ENCODE measurements at regions not wholly inside any gene's neighbourhood (a gene's known extent, or its start where the extent isn't known, plus 50 kb on each side); places are given as distances from the start of the nearest gene placed in this dataset.

DNA sequence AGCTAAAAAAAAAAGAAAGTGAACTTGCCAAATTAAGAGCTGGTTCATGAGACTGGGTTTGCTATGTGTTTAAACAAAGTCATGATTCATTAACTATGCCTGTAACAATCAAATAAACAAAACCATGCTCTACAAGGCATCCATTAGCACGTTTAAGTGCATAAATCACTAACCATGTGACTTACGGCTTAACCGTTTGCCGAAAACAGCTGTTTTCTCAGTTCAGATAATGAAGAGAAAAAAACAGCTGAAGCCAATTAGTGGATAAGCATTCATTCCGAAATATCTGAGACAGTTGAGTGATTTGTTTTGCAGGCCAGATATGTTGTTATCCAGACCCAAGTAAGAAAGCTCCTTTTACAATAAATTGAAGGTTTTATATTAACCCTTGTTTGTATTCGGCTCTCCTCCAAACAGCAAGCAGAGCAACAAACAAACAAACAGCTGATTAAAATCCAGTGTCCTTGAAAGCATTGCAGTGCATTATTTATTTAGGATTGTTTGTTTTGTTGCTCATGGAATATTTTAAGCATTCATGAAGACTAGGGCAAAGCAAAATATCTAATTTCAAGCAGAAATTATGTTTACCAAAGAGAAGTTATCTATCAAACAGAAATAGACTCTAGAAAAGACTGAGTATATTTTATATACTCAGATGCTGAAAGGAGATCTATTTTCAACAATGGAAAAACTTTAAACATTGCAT is 343.5 kb downstream of the RFPL4B start:
- DNase-seq (ENCODE audit: low read depth in 4 of 4, low spot score in 3 of 4) = peak in 3 of 4 donors; percentile 20 to 58 (median 53)

DNA sequence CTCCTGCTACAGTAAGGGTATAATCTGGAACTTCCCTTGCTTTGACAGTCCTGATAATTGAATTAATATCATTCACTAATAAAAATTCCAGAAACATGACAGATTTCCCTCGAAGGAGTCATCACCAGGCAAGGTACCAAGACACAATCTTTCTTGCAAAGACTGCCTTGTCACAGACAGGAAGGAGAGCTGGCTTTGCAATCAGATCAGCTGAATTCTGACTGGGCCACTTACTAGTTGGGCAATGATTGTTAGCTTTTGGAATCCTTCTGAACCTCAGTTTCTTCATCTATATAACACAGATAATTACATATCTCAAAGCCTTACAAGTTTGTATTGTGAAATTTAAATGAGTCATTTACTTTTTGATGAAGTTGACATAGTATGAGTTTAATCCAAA is 344.2 kb downstream of the RFPL4B start:
- DNase-seq (ENCODE audit: low read depth in 4 of 4, low spot score in 3 of 4) = no peak

DNA sequence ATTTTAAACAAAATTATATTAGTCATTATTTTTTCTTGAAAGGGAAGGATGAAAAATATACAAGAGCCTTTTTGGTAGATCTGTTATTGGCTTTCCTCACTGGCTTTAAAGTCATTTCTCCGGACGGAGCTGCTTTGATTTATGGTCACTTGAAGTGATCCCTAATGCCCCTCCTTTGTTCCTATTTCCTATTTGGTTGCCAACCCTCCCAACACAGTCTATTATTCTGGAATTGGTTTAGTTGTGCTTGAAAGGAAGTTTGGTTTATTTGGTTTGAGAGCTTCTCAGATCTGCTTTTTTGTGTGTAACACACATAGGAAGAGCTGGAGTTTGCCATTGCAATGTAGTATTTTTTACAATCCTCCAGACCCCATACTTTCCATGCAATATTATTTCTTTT is 347.9 kb downstream of the RFPL4B start:
- DNase-seq (ENCODE audit: low read depth in 4 of 4, low spot score in 3 of 4) = no peak

DNA sequence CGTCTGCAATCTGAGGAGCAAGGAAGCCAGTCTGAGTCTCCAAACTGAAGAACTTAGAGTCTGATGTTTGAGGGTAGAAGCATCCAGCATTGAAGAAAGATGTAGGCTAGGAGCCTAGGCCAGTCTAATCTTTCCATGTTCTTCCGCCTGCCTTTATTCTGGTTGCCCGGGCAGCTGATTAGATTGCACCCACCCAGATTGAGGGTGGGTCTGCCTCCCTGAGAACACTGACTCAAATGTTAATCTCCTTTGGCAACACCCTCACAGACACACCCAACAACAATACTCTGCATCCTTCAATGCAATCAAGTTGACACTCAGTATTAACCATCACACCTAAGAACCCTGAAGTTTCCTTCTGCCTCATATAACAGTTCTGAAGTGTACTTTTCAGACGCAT is 350.1 kb downstream of the RFPL4B start:
- DNase-seq (ENCODE audit: low read depth in 4 of 4, low spot score in 3 of 4) = no peak

DNA sequence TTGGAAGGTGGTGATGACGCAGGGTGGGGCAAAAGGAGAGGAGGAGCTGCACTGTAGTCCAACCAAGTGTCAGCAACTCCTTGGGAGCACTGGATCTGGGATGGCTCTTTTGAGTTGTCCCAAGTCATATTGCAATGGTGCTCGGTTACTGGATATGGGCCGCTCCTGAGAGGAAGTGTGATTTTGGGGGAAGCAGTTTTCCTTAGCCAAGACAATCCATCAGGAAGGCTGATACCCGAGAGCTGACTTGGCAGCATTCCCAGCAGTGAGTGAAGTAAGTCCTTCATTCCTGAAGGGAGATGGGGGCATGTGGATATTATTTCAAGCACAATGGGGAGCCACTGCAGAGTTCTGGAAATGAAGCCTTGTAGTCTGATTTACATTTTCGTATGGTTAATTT is 354.1 kb downstream of the RFPL4B start:
- no peak for DNase-seq (ENCODE audit: low read depth in 4 of 4, low spot score in 3 of 4)

DNA sequence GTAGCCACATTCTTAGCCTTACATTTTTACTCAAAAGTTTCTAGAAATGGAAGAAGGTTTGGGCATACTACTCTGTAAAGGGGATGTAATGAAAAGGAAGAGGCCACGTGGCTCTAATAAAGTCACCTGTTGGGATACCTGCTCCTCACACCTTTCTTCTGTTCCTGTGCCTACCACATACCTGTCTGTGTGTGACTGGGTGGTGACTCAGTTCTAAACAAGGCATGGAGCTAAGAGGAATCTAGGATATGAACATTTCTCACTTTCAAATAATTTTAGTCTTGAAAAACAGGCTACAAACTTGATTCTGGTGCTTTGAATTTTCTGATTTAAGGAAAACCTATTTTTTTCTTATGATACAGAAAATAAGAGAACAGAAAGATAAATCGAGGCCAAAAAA is 363.6 kb downstream of the RFPL4B start:
- DNase-seq (ENCODE audit: low read depth in 4 of 4, low spot score in 3 of 4) = no peak

DNA sequence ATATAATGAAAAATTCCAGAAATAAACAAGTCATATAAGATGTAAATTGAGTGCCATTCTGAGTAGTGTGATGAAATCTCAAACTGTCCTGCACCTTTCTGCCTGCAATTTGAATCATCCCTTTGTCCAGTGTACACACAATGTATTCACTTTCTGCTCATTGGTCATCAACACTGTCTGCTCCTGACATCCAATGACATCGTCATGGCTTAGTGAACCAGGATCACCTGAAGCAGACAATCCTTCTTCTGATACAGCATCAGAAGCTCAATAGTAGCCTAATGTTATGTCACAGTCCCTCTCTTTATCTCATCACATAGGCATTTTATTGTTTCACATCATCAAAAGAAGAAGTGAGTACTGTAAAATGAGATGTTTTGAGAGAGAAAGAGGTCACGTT is 366.3 kb downstream of the RFPL4B start:
- no peak for DNase-seq (ENCODE audit: low read depth in 4 of 4, low spot score in 3 of 4)

DNA sequence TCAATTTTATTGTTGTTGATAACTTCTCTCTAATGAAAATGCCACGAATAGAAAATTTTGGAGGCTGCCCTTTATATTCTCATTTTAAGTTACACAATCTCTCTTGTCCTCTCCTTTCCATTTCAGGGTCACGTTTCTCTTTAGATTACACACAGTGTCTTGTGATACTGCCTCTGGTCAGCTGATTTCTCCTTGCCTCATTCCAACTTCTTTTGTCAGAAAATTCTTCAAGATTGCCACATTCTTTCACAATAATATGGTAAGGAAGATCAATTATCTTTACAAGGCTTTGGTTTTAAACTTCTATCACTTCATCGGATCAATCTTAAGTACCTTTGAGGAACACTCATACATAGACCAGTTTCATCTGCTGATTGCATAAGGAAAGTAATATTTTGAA is 370.3 kb downstream of the RFPL4B start:
- DNase-seq (ENCODE audit: low read depth in 4 of 4, low spot score in 3 of 4) = no peak

DNA sequence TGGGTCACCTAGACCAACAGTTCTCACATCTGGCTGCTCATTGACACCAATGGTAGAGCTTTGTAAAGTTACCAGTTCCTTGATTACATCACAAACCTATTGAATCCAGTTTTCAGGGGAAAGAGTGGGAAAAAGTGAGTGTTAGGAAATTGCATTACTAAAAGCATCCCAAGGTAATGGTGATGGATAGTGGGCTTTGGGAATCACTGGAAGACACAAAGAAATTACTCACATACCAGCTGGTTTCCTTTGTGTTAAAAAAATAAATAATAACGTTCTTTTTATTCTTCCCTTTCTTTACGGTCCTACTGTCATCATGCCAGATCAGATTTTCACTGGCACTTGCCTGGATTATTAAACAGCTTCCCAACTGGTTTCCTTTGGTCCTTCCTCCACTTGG is 370.7 kb downstream of the RFPL4B start:
- DNase-seq (ENCODE audit: low read depth in 4 of 4, low spot score in 3 of 4) = no peak

DNA sequence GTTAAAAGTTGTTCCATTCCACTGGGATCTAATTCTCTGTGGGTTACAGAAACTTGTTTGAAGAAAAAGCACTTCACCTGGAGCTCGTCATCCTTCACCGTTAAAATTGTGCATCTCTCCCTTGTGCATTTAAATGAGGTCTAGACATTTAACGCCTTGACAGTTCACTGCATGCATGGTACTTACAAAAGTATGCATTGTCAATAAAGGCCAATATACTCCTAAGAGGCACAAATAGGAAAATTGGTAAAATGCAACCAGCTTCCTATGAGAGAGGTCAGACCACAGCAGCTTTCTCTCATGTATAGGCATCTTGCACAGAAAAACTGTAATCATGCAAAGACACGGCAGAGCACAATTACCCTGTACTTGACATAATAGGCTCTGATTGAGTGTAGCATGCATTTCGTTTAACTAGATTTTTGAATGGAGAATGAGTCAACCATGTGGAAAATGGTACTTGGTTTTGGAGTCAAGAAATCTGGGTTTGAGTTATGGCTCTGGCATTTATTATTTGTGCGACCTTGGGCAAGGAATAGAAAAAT is 378.5 kb downstream of the RFPL4B start:
- no peak for DNase-seq (ENCODE audit: low read depth in 4 of 4, low spot score in 3 of 4)

DNA sequence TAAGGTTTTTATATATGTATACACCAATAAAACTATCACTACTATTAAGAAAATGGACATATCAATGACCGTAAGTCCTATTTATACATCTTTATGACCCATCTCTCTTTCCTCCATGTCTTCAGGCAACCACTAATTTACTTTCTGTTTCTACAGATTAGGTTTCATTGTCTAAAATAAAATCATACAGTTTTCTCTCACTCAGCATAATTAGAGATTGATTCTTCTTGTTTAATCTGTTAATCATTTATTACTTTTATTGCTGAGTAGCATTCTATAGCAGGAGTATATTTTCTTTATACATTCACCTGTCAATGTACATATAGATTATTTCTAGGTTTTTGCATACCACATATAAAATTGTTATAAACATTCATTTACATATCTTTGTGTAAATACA is 388.0 kb downstream of the RFPL4B start:
- no peak for DNase-seq (ENCODE audit: low read depth in 4 of 4, low spot score in 3 of 4)

DNA sequence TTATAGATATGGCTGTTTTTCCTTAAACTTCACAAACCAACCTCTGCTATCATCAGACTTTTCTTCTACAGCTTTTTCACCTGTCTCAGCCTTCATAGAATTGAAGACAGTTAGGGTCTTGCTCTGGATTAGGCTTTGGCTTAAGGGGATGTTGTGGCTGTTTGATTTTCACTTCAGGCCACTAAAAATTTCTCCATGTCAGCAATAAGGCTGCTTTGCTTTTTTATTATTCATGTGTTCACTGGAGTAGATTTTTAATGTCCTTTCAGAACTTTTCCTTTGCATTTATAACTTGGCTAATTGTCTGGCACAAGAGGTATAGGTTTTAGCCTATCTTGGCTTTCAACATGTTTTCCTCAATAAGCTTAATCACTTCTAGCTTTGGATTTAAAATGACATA is 392.6 kb downstream of the RFPL4B start:
- no peak for DNase-seq (ENCODE audit: low read depth in 4 of 4, low spot score in 3 of 4)

DNA sequence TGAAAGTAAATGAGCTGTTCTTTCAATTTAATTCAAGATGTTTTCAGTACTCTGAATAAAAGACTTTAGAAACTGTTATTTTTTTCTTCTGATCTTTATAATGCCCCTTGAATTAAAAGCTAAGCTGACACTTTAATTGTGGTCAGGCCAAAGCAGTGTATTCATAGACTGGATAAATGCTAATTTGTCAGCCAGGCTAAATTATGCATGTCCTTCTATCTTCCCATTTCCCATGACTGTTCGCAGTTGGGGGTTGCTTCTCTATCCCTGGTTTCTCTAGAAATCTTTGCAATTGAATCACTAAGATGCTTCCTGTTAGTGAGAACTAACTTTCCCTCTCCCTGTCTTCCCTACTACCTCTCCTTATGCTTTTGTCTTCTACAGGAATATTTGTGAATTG is 396.2 kb downstream of the RFPL4B start:
- no peak for DNase-seq (ENCODE audit: low read depth in 4 of 4, low spot score in 3 of 4)

DNA sequence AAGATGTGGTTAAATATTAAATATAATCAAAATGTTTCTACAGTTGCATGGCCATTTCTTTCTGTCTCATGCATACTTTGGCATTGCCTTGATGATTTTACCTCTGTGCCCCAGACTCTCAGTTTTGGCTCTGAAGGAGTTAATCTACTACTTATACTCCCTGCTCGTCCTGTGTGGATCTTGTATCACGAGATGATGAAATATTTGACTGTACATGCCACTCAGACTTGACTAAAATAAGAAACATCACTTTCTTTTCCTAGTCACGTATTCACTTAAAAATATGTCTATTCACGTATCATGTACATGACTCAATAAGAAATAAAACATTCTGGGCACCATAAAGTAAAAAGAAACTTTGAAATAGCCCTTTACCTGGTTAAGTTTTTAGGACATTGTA is 397.7 kb downstream of the RFPL4B start:
- no peak for DNase-seq (ENCODE audit: low read depth in 4 of 4, low spot score in 3 of 4)

DNA sequence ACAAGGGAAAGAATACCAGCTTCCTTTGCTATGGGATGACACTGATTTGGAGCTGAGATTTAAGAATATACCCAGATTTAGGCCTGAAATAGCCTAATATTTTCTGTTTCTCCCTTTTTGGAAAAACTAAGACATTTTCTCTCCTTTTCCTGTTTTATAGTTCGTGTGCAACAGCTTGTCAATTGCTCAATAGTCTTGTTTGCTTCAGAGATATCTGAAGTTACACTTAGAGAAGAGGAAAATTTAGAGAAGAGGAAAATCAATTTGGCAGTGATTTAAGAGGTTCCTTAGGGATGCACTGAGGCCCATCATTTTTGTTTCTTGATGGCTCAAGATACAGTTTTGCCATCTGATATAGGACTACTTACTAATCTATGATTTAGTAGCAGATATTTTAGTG is 398.6 kb downstream of the RFPL4B start:
- DNase-seq (ENCODE audit: low read depth in 4 of 4, low spot score in 3 of 4) = no peak

DNA sequence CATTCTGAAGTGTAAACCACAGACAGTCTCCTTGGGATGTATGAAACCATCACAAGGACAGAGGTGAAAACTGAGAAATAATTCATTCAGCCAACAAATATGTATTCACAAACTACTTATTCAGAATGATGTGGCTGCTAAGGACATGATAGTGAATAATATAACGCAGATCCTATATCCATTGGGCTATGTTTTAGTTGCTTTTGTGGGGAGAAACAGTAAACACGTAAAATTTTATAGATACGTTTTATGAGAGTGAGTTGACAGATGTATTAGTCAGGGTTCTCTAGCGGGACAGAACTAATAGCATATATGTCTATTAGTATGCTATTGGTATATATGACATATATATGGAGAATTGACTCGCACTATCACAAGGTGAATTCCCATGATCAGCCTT is 402.5 kb downstream of the RFPL4B start:
- DNase-seq (ENCODE audit: low read depth in 4 of 4, low spot score in 3 of 4) = no peak

DNA sequence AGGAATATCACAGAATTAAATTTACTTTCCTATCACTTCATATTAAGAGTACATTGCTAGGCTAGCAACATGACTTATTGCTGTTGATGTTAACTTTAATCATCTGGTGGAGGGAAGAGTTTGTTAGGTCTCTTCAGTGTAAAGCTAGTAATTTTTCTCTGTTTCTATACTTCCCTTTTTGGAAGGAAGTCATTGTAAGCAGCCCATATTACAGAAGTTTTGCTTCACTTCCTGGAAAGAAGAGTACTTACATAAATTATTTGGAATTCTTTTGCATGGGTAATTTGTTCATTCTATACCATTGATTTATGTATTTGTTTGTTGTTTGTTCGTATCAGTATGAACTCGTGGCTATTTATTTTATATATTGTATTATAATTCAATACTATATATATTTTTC is 405.2 kb downstream of the RFPL4B start:
- no peak for DNase-seq (ENCODE audit: low read depth in 4 of 4, low spot score in 3 of 4)

DNA sequence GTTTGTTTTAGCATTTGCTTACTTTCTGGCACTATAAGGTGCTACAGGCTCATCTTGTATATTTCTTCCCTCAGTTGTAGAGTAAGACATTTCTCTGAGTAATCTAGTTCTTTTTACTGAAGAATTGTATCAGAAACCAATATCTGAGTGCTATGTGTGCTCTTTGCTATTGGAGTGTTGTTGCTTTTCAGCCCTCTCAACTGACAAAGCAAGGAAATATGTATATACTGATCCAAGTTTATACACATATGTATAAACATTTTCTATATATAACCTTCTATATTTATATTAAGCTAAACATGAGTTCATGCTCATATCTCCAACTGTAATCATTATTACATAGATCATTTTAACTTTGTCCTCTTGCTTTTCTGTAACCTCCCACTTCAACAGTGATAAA is 405.7 kb downstream of the RFPL4B start:
- DNase-seq (ENCODE audit: low read depth in 4 of 4, low spot score in 3 of 4) = no peak

DNA sequence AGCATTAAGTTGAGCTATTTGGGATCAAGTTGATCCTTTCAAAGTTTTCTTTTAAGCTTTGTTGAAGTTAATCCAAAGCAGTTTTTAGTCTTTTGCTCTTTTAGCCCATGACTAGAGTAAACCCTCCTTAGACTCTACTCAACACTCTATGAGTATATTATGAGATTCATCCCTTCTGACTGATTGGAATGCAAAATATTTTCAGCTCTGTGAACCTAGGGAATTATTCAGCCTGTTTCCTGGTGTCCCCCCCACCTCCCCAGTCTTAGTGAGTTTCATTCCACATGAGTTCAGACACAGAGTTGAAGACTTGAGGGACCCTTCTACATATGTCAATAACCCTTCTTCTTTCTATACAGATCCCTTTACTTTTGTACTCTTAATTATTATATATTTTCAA is 413.7 kb downstream of the RFPL4B start:
- no peak for DNase-seq (ENCODE audit: low read depth in 4 of 4, low spot score in 3 of 4)

DNA sequence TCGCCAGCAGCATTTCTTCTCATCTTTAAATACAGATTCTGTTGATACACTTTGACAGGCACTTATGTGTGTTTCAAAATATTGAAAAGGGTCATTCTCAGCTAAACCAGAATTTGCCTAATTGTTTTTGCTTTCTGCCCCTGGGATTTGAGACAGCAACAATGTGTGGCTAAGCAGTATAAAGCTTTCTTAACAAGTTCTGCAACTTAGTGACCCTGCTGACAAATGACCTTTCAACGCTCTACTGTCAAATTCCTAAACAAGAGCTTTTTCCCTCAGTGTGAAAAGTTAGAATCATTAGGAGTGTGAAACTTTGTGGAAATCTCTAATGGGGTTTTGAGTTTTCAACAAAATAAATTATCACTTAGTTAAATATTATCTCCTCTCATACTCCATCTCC is 414.6 kb downstream of the RFPL4B start:
- DNase-seq (ENCODE audit: low read depth in 4 of 4, low spot score in 3 of 4) = no peak

DNA sequence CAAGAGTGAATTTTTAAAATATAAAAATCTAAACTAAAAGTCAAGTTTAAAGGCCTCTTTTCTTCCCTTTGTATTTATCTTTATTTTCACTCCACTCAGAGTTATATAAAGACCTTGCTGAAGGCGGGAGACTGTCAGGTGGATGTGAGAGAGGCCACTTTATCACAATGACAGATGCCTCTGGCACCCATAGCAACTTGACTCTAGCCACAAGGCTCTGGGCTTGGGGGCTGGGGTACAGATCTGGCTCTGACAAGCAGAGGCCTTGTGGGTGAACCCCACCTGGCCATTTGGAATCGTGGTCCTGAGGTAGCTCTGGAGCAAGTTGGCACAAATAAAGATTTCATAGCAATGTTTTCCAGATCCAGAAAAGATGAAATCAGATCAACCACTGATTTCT is 417.2 kb downstream of the RFPL4B start:
- no peak for DNase-seq (ENCODE audit: low read depth in 4 of 4, low spot score in 3 of 4)

DNA sequence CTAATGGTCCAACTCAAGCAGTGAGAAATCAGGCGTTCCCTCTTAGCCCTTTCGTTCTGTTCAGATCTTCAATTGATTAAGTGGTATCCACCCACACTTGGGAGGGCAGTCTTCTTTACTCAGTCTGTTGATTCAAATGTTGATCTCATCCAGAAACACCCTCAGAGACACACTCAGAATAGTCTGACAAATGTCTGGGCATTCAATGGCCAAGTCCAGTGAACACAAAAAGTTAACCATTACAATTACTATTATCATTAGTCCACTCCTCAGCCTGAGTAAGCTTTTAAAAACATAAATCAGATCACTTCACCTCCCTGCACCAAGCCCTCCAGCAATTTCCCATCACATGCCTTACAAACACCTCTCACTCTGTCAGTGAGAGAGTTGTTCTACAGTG is 423.2 kb downstream of the RFPL4B start:
- no peak for DNase-seq (ENCODE audit: low read depth in 4 of 4, low spot score in 3 of 4)

DNA sequence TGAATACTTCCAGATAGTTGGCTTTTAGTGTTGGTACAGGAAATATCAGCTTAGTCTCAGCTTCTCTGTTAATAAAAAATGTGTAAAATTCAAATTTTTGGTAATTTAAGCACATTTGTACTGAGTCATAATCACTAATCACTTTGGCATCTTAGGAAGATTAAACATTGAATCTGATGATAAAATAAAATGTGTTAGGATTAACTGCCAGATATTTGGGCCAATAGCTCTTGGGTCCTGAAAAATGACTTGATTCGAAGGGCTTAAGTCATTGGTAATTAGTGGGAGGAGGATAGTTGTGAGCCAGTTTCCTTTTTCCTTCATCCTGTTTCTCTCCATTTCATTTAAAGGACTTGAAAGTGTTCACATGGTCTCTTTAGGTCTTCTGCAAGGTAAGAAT is 426.1 kb downstream of the RFPL4B start:
- no peak for DNase-seq (ENCODE audit: low read depth in 4 of 4, low spot score in 3 of 4)

Data from right renal pelvis (tissue), 4 donors.